GM19452 (cell line): ENCODE measurements at regions not wholly inside any gene's neighbourhood (a gene's known extent, or its start where the extent isn't known, plus 50 kb on each side); places are given as distances from the start of the nearest gene placed in this dataset.
"Not testable (repeated sequence)": the region's sequence is repeated elsewhere in the genome, so short reads cannot be mapped to it uniquely, and the experiment has no call there.

Experiments used
- ATAC-seq: cut with Tn5 transposase; IDR thresholded peaks from one replicate; pipeline ENCODE4 v1.9.1; 2021; ENCODE audit not compliant: unreplicated experiment

DNA sequence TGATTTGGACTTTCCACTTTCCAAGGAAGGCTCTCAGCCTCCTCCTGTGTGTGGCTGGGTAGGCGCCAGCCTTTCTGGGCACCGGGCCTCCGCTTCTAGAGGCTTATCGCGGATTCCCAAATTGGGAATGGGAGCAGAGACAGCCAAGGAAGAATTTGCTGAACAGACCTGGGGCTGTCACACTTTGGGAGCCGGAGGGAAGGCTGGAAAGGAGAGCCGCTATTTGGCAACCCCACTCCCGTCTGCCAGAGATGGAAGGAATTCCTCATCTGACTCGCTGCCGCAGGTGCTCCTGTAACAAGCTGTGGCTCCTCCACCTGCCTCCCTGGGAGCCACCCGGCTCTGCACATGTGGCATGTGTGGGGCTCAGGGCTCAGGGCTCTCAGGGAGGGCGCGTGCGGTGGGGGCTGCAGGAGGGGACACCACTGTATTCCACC is 50.8 kb upstream of the ECHDC3 start:
- no peak for ATAC-seq

DNA sequence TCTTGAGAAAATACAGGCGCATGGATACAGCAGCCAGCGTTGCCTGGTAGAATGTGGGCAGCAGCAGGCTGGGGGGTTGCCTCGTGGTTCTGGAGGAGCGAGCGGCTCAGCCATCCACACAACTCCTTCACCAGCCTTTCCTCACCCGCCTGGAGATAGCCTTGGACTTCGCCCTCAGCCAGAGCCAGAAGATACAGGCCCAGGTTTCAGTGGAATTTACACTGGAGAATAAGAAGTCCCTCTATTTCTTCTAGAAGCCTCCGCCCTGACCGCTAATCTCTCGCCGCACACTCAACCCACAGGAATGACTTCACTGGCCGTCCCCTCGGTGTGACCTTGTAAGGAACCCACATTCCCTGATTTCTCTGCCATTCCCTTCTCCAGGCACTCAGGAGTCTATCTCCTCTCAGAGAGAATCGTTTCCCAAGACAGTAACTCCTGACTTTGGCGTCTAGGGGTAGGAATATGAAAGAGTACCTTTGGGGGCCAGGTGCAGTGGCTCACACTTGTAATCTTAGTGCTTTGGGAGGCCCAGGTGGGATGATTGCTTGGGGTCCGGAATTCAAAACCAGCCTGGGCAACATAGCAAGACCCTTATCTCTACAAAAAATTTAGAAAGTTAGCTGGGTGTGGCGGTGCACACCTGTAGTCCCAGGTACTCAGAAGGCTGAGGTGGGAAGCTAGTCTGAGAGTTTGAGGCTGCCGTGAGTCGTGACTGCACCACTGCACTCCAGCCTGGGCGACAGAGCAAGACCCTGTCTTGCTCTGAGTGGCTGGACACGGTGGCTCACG is 52.0 kb upstream of the ECHDC3 start:
- no peak for ATAC-seq

DNA sequence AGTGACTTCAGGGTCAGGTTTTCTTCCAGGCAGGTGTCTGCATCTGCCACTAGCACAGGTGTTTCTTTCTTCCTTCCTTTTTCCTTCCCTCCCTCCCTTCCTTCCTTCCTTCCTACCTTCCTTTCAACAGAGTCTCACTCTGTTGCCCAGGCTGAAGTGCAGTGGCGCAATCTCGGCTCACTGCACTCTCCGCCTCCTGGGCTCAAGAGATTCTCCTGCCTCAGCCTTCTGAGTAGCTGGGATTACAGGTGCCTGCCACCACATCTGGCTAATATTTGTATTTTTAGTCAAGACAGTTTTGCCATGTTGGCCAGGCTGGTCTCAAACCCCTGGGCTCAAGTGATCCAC is 53.8 kb upstream of the ECHDC3 start:
- ATAC-seq: not testable (repeated sequence)

DNA sequence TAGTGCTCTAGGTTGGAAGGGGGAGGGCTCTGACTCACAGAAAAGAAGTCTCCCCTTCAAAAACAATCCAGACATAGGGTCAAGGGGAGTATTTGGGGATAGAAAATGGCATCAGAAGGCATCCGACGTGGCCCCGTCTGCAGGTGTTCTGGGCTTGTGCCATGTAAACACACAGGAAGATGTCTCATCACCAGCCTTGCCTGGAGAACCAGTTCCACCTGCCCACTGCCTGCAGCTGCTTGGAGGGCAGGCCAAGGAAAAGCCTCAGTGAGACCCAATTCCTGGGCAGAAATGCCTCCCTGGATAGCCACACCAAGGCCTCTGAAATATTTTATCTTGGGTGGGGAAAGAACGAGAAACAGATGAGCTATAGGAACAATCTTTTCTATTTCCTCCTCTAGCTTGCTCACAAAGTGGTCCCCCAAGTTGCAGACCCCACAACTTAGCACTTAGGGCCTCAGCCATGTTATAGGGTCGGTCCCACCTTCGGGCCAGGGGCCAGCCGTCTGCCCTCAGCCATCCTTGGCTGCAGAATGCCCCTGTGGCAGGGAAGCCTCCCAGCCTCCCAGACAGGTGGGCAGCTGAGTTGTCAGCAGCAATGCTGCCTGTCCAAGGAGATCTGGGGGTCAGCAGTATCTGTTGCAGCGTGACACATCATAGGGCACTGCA is 54.3 kb upstream of the ECHDC3 start:
- no peak for ATAC-seq

DNA sequence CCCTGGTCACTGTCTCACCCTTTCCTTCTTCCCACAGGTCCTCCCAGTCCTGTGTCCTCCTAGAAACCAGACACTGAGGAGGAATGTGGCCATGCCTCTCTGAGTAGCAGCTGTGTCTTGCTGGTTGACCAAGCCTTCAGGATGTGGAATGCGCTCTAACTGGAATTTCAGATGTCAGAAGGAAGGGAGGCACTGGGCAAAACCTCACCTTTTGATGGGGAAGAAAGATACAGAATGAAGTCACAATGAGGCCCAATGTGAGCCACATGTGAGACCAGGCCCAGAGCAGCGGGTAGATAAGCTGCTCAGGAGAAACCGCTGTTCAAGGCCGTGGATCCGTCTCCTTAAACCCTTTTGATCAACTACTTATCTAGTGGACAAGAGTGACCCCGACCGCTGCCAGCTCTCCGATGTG is 54.8 kb upstream of the ECHDC3 start:
- no peak for ATAC-seq

DNA sequence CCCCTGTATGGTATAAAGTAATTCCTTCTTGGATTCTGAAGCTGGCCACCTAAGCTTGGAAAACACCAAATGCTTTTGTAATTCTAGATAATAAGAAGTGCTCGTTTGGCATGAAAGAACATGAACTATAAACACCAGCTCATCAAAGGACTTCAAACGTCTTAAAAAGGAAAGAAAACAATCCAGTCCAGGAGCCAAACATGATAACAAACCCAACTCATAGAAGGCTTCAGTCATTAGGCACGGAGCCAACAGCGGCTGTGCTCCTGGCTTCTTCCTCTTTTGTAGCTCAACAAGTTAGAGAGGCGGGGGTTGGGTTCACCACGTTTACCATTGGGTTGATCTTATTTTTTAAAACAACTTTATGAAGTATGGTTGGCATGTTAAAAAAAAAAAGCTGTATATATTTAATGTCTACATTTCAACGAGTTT is 56.4 kb upstream of the ECHDC3 start:
- ATAC-seq: no peak

DNA sequence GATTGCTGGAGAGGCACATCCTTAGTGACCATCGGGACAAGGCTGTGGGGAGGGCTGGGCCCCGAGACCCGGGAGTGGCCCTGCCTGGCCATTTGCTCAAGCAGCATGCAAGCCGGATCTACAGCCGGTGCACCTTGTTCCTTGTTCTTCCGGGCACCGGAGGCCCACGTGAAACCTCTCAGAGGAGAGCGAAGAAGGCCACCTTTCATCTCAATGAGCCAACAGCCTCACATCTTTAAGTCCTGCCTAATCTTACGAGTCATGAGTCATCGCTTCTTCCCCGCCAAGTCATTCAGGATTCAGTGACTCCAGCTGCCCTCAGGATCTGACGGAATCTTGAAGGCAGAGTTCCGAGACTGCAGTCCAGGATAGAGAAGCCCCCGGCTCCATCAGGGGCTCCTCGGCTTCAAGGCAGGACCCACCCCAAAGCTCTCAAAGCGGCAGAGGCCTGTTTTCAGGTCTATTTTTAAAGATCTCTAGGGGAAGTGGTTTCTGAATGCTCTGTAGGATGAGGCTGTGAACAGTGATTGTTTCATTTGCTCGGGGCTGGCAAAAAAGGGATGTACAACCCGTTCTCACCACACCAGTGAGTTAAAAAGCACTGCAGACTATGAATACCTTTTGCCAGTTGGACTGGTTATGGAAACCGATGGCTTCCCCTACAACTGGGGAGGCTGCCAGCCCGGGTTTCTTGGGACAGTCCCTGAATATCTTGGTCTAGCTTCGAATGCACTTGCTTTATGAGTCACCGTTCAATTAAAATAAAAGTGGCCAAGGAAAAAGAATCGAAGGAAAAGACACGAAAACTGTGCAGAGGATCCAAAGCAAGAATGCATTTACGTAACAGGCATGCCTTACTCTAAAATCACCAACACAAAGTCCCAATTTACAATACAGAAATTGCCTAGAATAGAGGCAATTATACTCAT is 57.2 kb upstream of the ECHDC3 start:
- ATAC-seq: peak; percentile 70

DNA sequence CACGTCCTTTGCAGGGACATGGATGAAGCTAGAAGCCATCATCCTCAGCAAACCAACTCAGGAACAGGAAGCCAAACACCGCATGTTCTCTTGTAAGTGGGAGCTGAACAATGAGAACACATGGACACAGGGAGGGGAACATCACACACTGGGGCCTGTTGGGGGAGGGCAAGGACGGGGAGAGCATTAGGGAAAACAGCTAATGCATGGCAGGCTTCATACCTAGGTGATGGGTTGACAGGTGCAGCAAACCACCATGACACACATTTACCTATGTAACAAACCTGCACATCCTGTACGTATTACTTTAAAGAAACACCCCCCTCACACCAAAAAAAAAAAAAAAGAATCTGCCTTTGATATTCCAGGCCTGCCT is 57.9 kb upstream of the ECHDC3 start:
- peak; percentile 19 for ATAC-seq

DNA sequence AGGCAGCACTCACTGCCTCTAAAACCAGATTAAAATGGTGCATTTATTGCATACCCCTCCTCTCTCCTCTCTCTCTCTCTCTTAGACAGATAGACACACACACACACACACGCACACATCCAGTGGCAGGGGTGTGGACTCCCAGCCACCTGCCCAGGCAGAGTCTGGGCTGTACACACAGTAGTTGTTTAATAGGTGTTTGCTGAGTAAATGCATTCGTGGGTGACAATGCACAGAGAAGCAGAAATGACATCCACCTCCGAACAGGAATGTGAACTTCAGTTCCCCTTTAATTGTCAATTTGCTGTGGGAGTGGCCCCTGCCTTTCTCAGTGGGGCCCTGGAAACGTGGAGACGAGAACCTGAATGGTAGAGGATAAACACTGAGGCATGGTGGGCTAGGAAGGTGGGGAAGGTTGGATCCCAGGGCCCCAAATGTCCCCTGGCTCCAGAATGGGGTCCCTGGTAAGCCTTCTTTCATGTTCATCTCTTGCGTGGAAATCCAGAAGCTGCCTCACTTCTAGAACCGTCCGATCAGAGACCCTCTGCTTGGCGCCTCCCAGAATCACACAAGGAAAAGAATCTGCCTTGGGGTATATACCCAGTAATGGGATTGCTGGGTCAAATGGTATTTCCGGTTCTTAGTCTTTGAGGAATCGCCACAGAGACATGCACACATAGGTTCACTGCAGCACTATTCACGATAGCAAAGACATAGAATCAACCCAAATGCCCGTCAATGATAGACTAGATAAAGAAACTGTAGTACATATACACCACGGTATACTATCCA is 58.5 kb upstream of the ECHDC3 start:
- ATAC-seq: no peak

DNA sequence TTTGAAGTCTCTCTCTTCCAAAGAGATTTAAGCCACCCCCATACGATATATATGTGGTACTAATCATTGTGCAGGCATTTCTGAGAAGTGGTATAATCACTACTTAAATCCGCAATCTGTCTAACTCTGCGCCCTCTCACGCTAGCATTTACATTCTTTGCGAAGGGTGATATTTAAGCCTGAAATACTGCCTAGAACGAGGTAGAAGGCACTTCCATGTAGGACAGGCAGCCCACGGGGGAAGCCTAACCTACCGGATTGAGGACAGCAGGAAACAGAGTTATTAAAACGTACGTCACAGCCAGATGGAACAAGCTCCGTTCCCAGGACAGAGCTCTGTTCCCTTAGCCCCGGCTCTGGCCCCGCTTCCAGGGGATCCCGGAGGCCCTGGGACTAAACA is 59.3 kb upstream of the ECHDC3 start:
- ATAC-seq: no peak

DNA sequence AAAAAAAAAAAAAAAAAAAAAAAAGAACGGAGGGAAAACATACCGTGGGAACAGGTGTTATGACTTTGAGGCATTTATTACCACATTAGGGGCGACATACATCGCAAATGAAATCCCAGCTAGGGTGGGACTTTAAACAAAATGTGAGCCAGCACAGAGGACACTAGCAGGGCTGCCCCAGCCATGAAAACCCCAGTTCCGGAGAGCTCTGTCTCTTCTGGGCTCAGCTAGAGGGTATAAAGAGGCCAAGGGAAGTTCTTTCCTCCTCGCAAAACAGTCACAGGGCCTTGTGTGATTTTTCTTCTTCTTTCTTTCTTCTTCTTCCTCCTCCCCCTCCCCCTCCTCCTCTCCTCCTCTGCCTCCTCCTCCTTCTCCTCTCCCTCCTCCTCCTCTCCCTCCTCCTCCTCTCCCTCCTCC is 59.9 kb upstream of the ECHDC3 start:
- no peak for ATAC-seq

DNA sequence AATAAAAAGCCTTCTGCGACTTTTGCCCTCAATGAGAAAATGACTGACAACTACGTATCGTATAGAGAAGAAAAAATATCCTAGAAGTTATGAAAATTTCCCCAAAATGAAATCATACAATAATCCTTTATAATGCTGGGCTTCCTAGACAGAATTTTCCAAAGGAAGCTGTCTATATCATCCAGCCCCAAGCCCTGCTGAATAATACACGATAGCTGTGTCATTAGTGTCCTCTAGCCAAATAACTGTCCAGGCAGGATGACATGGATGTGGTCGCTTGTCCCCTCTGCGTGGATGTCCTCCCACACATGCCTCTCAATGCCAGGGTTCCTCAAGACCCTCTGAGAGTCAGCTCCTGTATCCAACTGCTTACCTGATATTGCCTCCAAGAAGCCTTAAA is 61.7 kb upstream of the ECHDC3 start:
- no peak for ATAC-seq

DNA sequence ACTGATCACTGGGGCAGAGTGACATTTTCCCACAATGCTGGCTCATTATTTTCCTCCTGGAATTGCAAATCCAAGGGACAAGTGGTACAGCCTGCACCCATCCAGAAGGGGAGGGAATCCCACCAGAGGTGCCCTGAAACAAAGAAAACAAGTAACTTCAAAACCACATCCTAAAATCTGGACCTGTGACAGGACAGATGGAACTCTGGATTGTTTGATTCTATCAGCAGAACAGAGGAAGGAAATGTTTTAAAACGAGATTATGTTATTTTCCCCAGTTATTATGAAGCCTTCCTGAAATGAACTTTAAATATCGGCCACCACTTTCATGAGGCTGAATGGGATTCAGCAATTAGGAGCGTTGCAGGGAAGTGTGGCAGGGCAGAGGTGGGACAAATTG is 62.2 kb upstream of the ECHDC3 start:
- ATAC-seq: no peak

DNA sequence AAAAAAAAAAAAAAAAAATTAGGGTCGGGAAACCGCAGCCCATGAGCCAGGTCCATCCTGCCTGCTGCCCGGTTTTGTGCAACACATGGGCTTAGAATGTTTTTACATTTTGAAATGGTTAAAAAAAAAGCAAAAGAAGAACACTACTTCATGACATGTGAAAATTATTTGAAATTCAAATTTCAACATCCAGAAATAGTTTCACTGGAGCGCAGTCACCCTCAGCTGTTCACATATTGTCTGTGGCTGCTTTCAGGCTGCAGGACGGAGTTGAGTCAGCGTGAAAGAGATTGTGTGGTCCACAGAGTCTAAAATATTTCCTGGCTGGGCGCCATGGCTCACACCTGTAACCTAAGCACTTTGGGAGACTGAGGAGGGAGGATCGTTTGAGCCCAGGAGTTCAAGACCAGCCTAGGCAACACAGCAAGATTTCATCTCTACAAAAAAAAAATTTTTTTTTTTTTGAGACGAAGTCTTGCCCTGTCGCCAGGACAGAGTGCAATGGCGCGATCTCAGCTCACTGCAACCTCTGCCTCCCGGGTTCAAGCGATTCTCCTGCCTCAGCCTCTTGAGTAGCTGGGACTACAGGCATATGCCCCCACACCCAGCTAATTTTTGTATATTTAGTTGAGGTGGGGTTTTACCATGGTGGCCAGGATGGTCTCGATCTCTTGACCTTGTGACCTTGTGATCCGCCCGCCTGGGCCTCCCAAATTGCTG is 63.9 kb upstream of the ECHDC3 start:
- ATAC-seq: peak; percentile 85

DNA sequence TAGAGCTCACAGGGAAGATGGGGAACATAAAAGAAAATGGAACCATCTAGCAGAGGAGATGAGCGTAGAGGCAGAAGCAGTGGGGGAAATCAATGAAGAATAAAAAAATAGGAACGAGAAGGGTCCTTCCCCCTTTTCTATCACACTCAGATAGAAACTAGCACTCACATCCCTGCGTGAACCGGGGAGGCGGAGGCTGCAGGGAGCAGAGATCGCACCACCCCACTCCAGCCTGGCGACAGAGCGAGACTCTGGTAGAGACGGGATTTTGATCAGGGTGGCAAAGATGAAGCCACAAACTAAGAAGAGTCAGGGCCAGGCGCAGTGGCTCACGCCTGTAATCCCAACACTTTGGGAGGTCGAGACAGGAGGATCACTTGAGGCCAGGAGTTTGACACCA is 64.7 kb upstream of the ECHDC3 start:
- ATAC-seq: peak; percentile 37

DNA sequence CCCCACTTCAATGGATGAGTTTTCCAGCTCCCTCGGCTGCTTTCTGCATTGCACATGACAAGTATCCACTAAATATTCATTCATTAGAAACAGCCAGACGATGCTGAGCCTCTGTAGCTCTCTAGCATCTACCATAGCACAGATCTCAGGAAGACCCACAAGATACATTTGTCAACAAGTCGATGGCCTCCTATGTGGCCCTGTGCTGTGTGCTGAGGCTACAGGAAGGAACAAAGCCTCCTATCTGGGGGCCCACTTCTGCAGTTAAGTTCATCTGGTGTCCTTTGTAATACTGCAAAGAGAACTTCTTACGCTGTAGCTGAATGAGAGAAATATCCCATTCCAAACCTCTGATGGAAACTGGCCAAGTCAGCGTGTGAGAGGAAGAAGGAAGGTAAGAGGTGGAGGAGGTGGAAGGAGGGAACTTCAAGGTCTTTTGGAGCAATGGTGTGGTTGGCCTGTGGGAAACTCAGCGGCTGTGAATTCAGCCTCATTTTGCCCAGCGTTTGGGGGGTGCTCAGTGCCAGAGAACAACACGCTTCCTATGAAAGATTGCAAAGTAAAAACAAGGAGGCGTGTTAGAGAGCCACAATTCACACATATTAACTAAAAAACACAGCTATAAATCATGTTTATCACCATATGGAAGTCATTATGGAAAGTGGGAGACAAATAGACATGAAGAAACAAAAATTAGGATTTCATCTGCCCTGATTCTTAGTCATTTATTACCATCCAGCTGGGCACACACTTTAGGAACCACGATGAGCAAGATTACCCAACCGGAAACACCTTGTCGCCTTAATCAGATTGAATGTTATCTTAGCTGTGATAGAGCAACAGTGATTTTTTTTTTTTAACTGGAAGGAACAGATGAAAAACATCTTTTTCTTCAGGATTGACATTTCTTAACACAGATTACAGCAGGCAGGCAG is 62.2 kb upstream of the USP6NL start:
- no peak for ATAC-seq

DNA sequence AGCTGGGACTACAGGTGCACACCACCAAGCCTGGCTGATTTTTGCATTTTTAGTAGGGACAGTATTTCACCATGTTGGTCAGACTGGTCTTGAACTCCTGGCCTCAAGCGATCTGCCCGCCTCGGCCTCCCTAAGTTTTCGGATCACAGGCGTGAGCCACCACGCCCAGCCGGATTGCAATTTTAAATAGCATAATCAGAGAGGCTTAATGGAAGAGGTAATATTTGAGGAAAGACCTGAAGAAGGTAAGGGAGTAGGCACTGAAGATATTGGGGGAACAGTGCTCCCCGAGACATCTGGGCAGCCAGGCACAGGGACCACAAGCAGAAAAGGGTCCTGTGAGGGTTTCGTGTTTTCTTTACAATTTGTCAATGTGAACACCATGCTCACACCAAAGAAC is 61.4 kb upstream of the USP6NL start:
- no peak for ATAC-seq

DNA sequence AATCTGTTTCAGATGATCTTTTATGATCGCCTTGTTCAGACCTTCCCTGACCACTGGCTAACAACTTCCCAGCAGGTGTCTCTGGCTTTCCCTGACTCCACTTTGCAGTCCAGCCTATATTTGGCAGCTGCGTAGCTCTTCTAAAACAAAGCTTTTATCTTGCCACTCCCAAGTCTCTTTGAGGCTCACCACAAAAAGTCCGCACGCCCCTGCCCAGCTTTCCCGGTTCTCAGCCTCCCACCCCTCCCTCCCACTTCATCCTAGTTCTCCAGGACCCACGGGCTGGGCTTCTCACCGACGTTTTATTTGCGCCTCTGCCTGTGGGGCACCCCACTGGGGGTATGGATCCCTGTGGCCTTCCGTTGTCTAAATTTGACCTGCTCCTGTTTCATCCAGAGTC is 58.9 kb upstream of the USP6NL start:
- ATAC-seq: no peak
